HCT116 (cell line): ENCODE measurements at regions not wholly inside any gene's neighbourhood (a gene's known extent, or its start where the extent isn't known, plus 50 kb on each side); places are given as distances from the start of the nearest gene placed in this dataset.

ENCODE experiments used
- ATAC-seq: fragments of 200-7000 bp; cut with Tn5 transposase; 2 replicates; pipeline ENCODE4 v1.9.1; 2020; ENCODE audit warnings: mild to moderate bottlenecking, moderate library complexity
- BruUV-seq: library from RNA; stranded (reverse); fragments of 400-500 nt; replicated peaks from 2 replicates; lab custom pipeline; 2021; lab: Mats Ljungman, UMichigan
- CTCF ChIA-PET: fragments of 300-600 bp; sonication (Branson Sonifier 250); formaldehyde crosslinking; loops from one replicate; lab custom pipeline; 2021; ENCODE audit warnings: antibody characterized with exemption; lab: Charles Lee
- POLR2A ChIA-PET: fragments of 300-600, 350-600 bp; sonication (Branson Sonifier 250); formaldehyde crosslinking; loops from one replicate; lab custom pipeline; 2021; ENCODE audit warnings: antibody characterized with exemption; lab: Charles Lee
- RAD21 ChIA-PET, 2 experiments: fragments of 300-600 bp; sonication (Branson Sonifier 250); formaldehyde crosslinking; loops; one replicate each; lab custom pipeline; 2023; ENCODE audit warnings: low total read pairs in 2 of 2; ENCODE audit not compliant: uncharacterized antibody in 2 of 2, unreplicated experiment in 2 of 2, low non-redundant PET in 1 of 2; lab: Charles Lee
- DNase-seq: peaks from one replicate; pipeline ENCODE4 v3.0.0-alpha.2; 2010; ENCODE audit warnings: low read depth, low spot score
- H2AFZ ChIP-seq: fragments of 200-600 bp; shearing (Covaris generic), sonication (generic); 2 replicates; pipeline ENCODE4 v1.6.1; 2017; ENCODE audit warnings: low read depth, mixed run types, mixed read lengths, antibody characterized with exemption, low read length; ENCODE audit not compliant: poor library complexity, severe bottlenecking
- H3K27ac ChIP-seq: 2 replicates; pipeline ENCODE4 v1.5.1; 2012; ENCODE audit warnings: low read depth, low read length
- H3K27me3 ChIP-seq: fragments of 200-600 bp; sonication (generic); 2 replicates; pipeline ENCODE4 v1.6.1; 2016; ENCODE audit warnings: mixed run types, low read length, mixed read lengths; ENCODE audit not compliant: insufficient read depth
- H3K36me3 ChIP-seq, 2 experiments: fragments of 200-500 bp in 1 of 2; fragments of 200-600 bp in 1 of 2; sonication (Bioruptor generic) in 1 of 2; sonication (generic) in 1 of 2; 2 replicates each; pipeline versions ENCODE4 v1.5.1 to v1.6.1; 2014 to 2016; ENCODE audit warnings: low read length in 2 of 2, inconsistent platforms in 1 of 2, mixed read lengths in 1 of 2, mixed run types in 1 of 2; ENCODE audit not compliant: insufficient read depth in 2 of 2, control insufficient read depth in 1 of 2
- H3K4me1 ChIP-seq, 2 experiments: fragments of 200-600 bp in 1 of 2; sonication (generic) in 1 of 2; 2 replicates each; pipeline versions ENCODE4 v1.5.1 to v1.6.1; 2012 to 2017; ENCODE audit warnings: low read length in 2 of 2, inconsistent platforms in 1 of 2, mild to moderate bottlenecking in 1 of 2, mixed read lengths in 1 of 2, mixed run types in 1 of 2, moderate library complexity in 1 of 2; ENCODE audit not compliant: insufficient read depth in 2 of 2, control insufficient read depth in 1 of 2
- H3K4me2 ChIP-seq: fragments of 200-600 bp; sonication (generic); 2 replicates; pipeline ENCODE4 v1.6.1; 2017; ENCODE audit warnings: mixed run types, low read length, mixed read lengths
- H3K4me3 ChIP-seq, 2 experiments: fragments of 200-600 bp in 1 of 2; sonication (generic) in 1 of 2; replicated peaks in 1 of 2; 2 replicates each; pipeline ENCODE4 v1.5.1; 2011 to 2016; ENCODE audit warnings: low read length in 2 of 2, control low read depth in 1 of 2, low read depth in 1 of 2, mild to moderate bottlenecking in 1 of 2, mixed read lengths in 1 of 2, mixed run types in 1 of 2
- H3K79me2 ChIP-seq: fragments of 200-600 bp; sonication (generic); 2 replicates; pipeline ENCODE4 v1.6.1; 2017; ENCODE audit warnings: mild to moderate bottlenecking, mixed run types, low read length, moderate library complexity, mixed read lengths; ENCODE audit not compliant: insufficient read depth
- H3K9ac ChIP-seq: fragments of 200-600 bp; sonication (generic); 2 replicates; pipeline ENCODE4 v1.6.1; 2016; ENCODE audit warnings: low read length, mixed read lengths
- H3K9me2 ChIP-seq: fragments of 200-600 bp; sonication (generic), shearing (Covaris generic); 2 replicates; pipeline ENCODE4 v1.6.1; 2017; ENCODE audit warnings: mixed run types, mild to moderate bottlenecking, moderate library complexity; ENCODE audit not compliant: insufficient read depth
- H3K9me3 ChIP-seq, 2 experiments: fragments of 200-500 bp in 1 of 2; fragments of 200-600 bp in 1 of 2; sonication (Bioruptor generic) in 1 of 2; sonication (generic) in 1 of 2; 2 replicates each; pipeline ENCODE4 v1.6.1; 2014 to 2017; ENCODE audit warnings: low read length in 2 of 2, mixed read lengths in 2 of 2, inconsistent platforms in 1 of 2, low read depth in 1 of 2, mild to moderate bottlenecking in 1 of 2, mixed run types in 1 of 2, moderate library complexity in 1 of 2; ENCODE audit not compliant: control insufficient read depth in 1 of 2, insufficient read depth in 1 of 2
- H4K20me1 ChIP-seq: fragments of 200-600 bp; sonication (generic), shearing (Covaris generic); 2 replicates; pipeline ENCODE4 v1.6.1; 2017; ENCODE audit warnings: mixed run types, mild to moderate bottlenecking, moderate library complexity; ENCODE audit not compliant: insufficient read depth
- ATF3 ChIP-seq: IDR thresholded peaks from 2 replicates; pipeline ENCODE4 v1.6.1; 2012
- CBX3 ChIP-seq: IDR thresholded peaks from 2 replicates; pipeline ENCODE4 v1.6.1; 2012; ENCODE audit warnings: low read depth
- CTCF ChIP-seq, 3 experiments: fragments of 200-600 bp in 1 of 3; sonication (generic) in 1 of 3; IDR thresholded peaks in 2 of 3; conservative IDR thresholded peaks in 1 of 3; 2 replicates each; pipeline ENCODE4 v1.5.1; 2012 to 2017; ENCODE audit warnings: low read depth in 2 of 3, low read length in 2 of 3, antibody characterized with exemption in 1 of 3, borderline replicate concordance in 1 of 3, control low read depth in 1 of 3, mild to moderate bottlenecking in 1 of 3, mixed read lengths in 1 of 3, mixed run types in 1 of 3, moderate library complexity in 1 of 3; ENCODE audit not compliant: insufficient read depth in 1 of 3
- EGR1 ChIP-seq: IDR thresholded peaks from 2 replicates; pipeline ENCODE4 v1.6.1; 2012; ENCODE audit warnings: low read depth
- EZH2phosphoT487 ChIP-seq: fragments of 200-600 bp; IDR thresholded peaks from 2 replicates; pipeline ENCODE4 v1.6.1; 2018; ENCODE audit warnings: antibody characterized with exemption, borderline replicate concordance
- JUND ChIP-seq: IDR thresholded peaks from 2 replicates; pipeline ENCODE4 v1.6.1; 2012
- POLR2A ChIP-seq: IDR thresholded peaks from 2 replicates; pipeline ENCODE4 v1.7.0; 2011; ENCODE audit warnings: borderline replicate concordance; ENCODE audit not compliant: insufficient read depth, insufficient read length; ENCODE audit errors: extremely low read depth
- RAD21 ChIP-seq: IDR thresholded peaks from 2 replicates; pipeline ENCODE4 v1.6.1; 2012; ENCODE audit warnings: low read depth, mild to moderate bottlenecking
- SP1 ChIP-seq: IDR thresholded peaks from 2 replicates; pipeline ENCODE4 v1.6.1; 2012; ENCODE audit warnings: low read depth
- ZBTB33 ChIP-seq: IDR thresholded peaks from 2 replicates; pipeline ENCODE4 v1.6.1; 2011; ENCODE audit warnings: mild to moderate bottlenecking, low read length, moderate library complexity; ENCODE audit not compliant: insufficient replicate concordance; ENCODE audit errors: extremely low read depth
- ZNF274 ChIP-seq: fragments of 200-500 bp; sonication (Bioruptor generic); IDR thresholded peaks from 2 replicates; pipeline ENCODE4 v1.6.1; 2014; ENCODE audit warnings: mild to moderate bottlenecking, low read depth, low read length, inconsistent platforms
- intact Hi-C: fragments of 100-400 bp; cut with micrococcal nuclease; formaldehyde crosslinking; loops from 2 replicates; pipeline ENCODE4 v1.10.0; 2022

DNA sequence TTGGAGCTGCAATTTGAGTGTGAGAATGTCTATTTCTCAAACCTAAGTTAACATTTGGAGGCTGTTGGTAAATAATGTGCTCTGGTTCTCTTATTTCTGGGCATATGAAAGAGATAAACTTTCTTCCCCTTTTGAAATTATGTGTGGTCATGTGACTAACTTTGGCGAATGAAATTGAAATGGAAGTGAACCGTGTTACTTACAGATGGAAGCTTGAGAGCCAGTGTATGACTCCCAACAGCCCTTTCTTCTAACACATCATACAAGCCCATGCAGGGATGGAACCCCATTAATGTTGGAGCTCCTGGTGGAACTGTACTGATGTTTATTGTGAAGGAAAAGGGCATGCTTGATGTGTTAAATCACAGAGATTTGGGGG lies 725.8 kb downstream of the TSN start:
- Histone ChIP-seq H3K9ac (no peak overlapping the region), H3K4me1 (no peaks in the 10 kb centered on the region), H3K9me2 (no peaks in the 10 kb centered on the region), H3K4me3 (no peak overlapping the region), H3K27ac (no peak overlapping the region), H3K4me2 (no peak overlapping the region), H3K9me3 (peaks cover 0 to 11% of the 10 kb centered on the region in 2 experiments; a peak in 2 of 4 replicates), H4K20me1 (no peaks in the 10 kb centered on the region), H2AFZ (no peak overlapping the region), H3K79me2 (no peaks in the 10 kb centered on the region), H3K36me3 (no peaks in the 10 kb centered on the region), H3K27me3 (no peaks in the 10 kb centered on the region)
- intact Hi-C loops, result no loop called here
- ATAC-seq, result no peak
- POLR2A ChIA-PET, result no interaction called here
- TF ChIP-seq ATF3 (no peak), SP1 (no peak), POLR2A (no peak), ZNF274 (no peak), CBX3 (no peak), RAD21 (no peak), ZBTB33 (no peak), EZH2phosphoT487 (no peak), CTCF (IDR thresholded peaks at IDR 0.05 in 2 of 3, conservative IDR thresholded peaks at IDR 0.05 in 1 of 3; ENCODE audit: borderline replicate concordance in 1 of 3, insufficient read depth in 1 of 3, low read depth in 2 of 3, low read length in 2 of 3) (no peak), EGR1 (no peak), JUND (no peak)
- RAD21 ChIA-PET, result no interaction called here
- no peak for DNase-seq
- BruUV-seq, result no TSS peak
- CTCF ChIA-PET, result no interaction called here
